Upper lobe of left lung (tissue), 4 donors: ENCODE measurements at regions not wholly inside any gene's neighbourhood (a gene's known extent, or its start where the extent isn't known, plus 50 kb on each side); places are given as distances from the start of the nearest gene placed in this dataset.

Source experiments
- CTCF ChIP-seq, 6 experiments: fragments of 450-650 bp in 4 of 6; fragments of 200-600 bp in 2 of 6; sonication (generic) in 2 of 6; IDR thresholded peaks; one replicate each; pipeline ENCODE4 v1.5.1; 2016 to 2019; ENCODE audit warnings: antibody characterized with exemption in 6 of 6
- EP300 ChIP-seq, 4 donors: sonication (generic); formaldehyde crosslinking; IDR thresholded peaks; one replicate each; pipeline ENCODE4 v1.5.1; 2017; ENCODE audit warnings: antibody characterized with exemption in 4 of 4, control low read depth in 2 of 4
- POLR2A ChIP-seq, 4 donors: fragments of 450-650 bp; IDR thresholded peaks; one replicate each; pipeline ENCODE4 v1.5.1; 2016 to 2017; ENCODE audit warnings: antibody characterized with exemption in 4 of 4, mild to moderate bottlenecking in 2 of 4

GRCh38 chr5:44236040-44236439, 153.2 kb downstream of the FGF10 start:
- TF ChIP-seq CTCF (IDR thresholded peaks at IDR 0.05) (no peak), POLR2A (IDR thresholded peaks at IDR 0.05) (no peak), EP300 (IDR thresholded peaks at IDR 0.05) (no peak)
